AG09309 (cell line): ENCODE measurements at regions not wholly inside any gene's neighbourhood (a gene's known extent, or its start where the extent isn't known, plus 50 kb on each side); places are given as distances from the start of the nearest gene placed in this dataset.

Experiments used
- DNase-seq: peaks from one replicate; pipeline ENCODE4 v3.0.0-alpha.2; 2010; ENCODE audit warnings: low read depth
- H3K4me3 ChIP-seq: 2 replicates; pipeline ENCODE4 v1.5.1; 2011; ENCODE audit warnings: mild to moderate bottlenecking, low read depth, low read length, moderate library complexity; ENCODE audit not compliant: control insufficient read depth
- TF ChIP-seq, protein P1 (sequence below): IDR thresholded peaks from 2 replicates; pipeline ENCODE4 v1.5.1; 2011; ENCODE audit warnings: mild to moderate bottlenecking, low read depth, low read length, inconsistent platforms; ENCODE audit not compliant: insufficient read depth, control insufficient read depth; ENCODE audit errors: missing control alignments

DNA sequence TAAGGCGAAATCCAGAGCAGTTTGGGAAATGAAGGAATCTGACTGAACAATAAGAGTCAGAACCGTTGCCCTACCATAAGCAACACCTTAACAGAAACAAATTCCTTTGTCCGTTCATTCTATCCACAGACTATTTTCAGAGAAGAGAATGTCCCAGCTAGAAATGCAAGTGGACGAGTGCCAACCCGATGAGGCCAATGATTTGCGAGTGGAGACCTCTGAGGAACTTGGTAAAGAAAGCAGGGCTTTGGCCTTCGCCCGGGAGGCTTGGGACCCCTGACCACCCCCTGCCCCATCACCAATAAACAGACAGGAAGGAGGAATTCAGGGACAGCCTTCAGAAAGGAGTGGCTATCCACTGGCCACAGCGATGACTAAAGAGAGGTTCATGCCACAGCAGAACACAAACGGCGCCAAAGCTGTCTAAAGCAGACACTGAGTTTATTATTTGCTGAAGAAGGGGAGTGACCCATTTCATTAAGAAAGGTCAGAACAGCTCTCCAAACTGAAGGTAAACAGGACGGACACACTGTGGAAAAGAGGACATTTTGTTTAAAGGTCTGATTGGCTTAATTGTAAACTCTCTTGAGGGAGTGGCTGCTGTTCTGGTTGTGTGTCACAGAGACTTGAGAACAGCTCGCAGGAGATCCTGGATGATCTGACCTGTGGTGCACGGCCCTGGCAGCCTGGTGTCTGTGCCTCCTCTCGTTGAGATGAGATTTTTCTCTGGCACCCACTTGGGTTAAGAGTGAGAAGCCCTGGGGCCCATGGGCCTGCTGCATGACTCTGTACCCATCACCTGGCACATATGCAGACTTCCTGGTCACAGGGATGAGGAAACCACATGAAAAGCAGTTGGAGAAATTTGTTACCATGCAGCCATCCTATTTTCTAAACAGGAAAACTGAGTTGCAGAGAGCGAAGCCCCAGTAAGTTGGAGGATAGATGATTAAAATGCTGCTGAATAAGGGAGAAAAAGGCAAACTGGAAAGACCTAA, 142.0 kb upstream of the PZP start:
- TF ChIP-seq, protein P1, sequence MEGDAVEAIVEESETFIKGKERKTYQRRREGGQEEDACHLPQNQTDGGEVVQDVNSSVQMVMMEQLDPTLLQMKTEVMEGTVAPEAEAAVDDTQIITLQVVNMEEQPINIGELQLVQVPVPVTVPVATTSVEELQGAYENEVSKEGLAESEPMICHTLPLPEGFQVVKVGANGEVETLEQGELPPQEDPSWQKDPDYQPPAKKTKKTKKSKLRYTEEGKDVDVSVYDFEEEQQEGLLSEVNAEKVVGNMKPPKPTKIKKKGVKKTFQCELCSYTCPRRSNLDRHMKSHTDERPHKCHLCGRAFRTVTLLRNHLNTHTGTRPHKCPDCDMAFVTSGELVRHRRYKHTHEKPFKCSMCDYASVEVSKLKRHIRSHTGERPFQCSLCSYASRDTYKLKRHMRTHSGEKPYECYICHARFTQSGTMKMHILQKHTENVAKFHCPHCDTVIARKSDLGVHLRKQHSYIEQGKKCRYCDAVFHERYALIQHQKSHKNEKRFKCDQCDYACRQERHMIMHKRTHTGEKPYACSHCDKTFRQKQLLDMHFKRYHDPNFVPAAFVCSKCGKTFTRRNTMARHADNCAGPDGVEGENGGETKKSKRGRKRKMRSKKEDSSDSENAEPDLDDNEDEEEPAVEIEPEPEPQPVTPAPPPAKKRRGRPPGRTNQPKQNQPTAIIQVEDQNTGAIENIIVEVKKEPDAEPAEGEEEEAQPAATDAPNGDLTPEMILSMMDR = no peak
- DNase-seq = no peak

DNA sequence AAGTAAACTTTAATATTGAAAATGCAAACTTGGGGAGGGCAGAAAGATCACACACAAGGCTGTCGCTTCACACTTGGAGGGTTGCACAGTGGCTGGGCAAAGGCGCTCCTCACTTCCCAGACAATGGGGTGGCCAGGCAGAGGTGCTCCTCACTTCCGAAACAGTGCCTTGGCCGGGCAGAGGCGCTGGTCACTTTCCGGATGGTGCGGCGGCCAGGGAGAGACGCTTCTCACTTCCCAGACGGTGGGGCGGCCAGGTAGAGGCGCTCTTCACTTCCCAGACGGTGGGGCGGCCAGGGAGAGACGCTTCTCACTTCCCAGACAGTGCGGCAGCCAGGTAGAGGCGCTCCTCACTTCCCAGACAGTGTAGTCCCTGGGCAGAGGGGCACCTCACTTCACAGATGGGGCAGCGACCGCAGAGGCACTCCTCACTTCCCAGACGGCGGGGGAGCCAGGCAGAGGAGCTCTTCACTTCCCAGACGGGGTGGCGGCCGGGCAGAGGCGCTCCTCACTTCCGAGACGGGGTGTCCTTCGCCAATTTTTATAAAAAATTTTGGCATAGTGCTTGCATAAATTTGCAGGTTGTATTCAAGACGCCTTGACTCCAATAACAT, 140.8 kb upstream of the PZP start:
- TF ChIP-seq, protein P1 = no peak
- H3K4me3 ChIP-seq = no peak overlapping the region
- no peak for DNase-seq

More for the DNA sequence above, 142.0 kb upstream of the PZP start:
- H3K4me3 ChIP-seq = no peak overlapping the region

DNA sequence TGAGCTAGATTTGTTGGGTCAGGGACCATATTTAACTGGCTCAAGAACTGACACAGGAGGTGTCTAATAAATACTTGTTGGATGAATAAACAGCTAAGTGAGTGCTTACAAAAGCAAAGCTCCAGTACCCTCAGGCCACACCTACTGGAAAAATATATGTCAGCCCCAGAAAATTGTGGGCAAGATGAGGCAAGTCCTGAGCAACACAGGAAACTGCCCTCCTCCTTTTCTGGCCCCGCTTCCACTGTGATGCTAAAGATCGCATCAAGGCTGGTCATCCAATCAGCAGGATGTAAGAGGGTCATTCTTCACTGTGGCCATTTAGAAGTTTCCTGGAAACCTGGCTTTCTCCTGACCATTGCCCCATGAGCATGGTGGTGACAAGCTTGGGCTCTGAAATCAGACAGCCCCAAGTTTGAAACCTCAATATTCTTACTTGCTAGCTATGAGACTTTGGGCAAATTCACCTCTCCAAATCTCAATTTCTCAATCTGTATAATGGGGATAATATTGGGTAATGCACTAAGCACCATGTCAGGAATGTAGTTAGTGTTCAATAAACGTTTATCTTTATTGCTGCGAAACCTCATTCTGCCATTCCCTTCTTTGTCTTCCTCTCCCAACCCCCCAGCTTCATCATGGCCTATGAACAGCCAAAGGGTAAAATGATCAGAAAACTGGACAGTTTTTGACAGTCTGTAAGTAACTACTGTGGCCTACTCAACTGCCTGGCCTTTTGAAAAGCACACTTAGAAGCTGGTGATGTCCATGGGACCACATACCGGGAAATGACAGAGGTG, 139.3 kb upstream of the PZP start:
- DNase-seq = peak; percentile 89
- no peak overlapping the region for H3K4me3 ChIP-seq
- TF ChIP-seq, protein P1 = no peak

DNA sequence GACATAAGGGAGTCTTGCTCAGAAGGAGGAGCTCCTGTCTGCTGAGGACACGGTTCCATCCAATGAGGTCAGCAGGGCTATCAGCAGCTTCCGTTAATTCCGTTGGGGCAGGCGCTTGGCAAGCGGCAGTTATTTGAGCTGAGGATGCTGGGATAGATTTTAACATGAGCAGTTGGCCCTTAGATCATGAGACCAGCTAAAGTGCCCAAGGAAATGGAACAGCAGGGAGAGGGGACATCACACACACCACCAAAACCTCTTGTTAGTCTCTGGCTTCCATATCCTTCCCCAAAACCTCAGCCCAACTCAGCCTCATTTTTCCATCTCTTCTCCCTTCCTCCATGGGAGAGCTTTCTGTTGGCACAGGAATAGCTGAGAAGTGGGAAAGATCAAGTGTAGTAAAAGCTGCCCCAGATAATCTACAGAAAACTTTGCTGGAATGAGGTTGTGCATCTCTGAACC, 138.7 kb upstream of the PZP start:
- no peak overlapping the region for H3K4me3 ChIP-seq
- no peak for DNase-seq
- TF ChIP-seq, protein P1 = no peak

DNA sequence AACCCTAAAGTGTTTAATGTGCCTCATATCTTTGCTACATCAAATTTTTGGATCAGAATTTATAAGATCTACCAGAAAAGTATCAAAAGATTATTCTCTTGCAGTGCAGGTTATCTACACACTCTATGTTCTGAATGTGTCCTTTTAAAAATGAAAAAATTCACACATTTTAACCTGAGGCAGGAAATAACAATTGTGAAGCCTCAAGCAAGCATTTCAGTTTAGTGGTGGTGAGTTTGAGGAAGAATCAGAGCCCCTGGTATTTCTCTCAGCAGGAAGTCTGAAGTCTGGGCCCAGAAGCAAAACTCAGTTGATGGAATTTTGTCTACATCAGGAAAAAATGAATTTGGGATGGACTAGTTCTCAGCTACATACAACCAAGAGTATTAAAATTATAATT, 137.0 kb upstream of the PZP start:
- TF ChIP-seq, protein P1 = no peak
- no peak overlapping the region for H3K4me3 ChIP-seq
- no peak for DNase-seq

DNA sequence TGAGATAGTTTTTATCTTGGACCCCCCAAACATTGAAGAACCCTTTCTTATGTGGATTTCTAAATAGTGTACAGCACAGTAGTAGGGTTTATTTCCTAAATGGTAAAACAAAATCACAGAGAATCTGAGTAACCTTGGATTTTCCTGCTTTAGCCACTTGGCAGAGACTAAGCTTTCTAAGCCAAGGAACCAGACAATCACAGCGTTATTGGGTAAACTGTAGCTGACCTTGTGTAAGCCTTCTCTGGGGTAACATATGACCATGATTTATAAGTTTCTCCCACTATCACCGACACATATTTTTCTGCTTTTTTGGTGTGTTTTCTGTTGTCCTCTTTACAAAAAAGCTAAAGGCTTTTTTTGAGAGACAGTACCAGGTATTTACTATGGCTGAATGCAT, 136.3 kb upstream of the PZP start:
- TF ChIP-seq, protein P1 = no peak
- peak; percentile 44 for DNase-seq
- H3K4me3 ChIP-seq = no peak overlapping the region
